ENCODE measurements at regions not wholly inside any gene's neighbourhood (a gene's known extent, or its start where the extent isn't known, plus 50 kb on each side); places are given as distances from the start of the nearest gene placed in this dataset.

- no peak for DNase-seq
Measured at GRCh38 chr5:54671681-54672080, 154.1 kb downstream of the SNX18 start.

- DNase-seq: no peak
Measured at GRCh38 chr5:54671111-54671531, 153.6 kb downstream of the SNX18 start.

GRCh38 chr5:54670281-54670680 is 152.7 kb downstream of the SNX18 start:
- no peak for DNase-seq

GRCh38 chr5:54669845-54670244 is 152.3 kb downstream of the SNX18 start:
- no peak for DNase-seq

- DNase-seq: no peak
Measured at GRCh38 chr5:54669285-54669684, 151.7 kb downstream of the SNX18 start.

GRCh38 chr5:54668096-54668495 is 150.5 kb downstream of the SNX18 start:
- DNase-seq: no peak

GRCh38 chr5:54667136-54667535 is 149.6 kb downstream of the SNX18 start:
- no peak for DNase-seq

GRCh38 chr5:54663866-54664265 is 146.3 kb downstream of the SNX18 start:
- DNase-seq: no peak

GRCh38 chr5:54661111-54661510 is 143.6 kb downstream of the SNX18 start:
- DNase-seq: no peak

GRCh38 chr5:54659700-54660131 is 142.2 kb downstream of the SNX18 start:
- no peak for DNase-seq

- no peak for DNase-seq
Measured at GRCh38 chr5:54658010-54658409, 140.5 kb downstream of the SNX18 start.

- DNase-seq: no peak
Measured at GRCh38 chr5:54656261-54656728, 138.7 kb downstream of the SNX18 start.

GRCh38 chr5:54655761-54656160 is 138.2 kb downstream of the SNX18 start:
- DNase-seq: no peak

- no peak for DNase-seq
Measured at GRCh38 chr5:54655266-54655665, 137.7 kb downstream of the SNX18 start.

- DNase-seq: no peak
Measured at GRCh38 chr5:54653956-54654614, 136.5 kb downstream of the SNX18 start.

GRCh38 chr5:54651482-54652076 is 134.0 kb downstream of the SNX18 start:
- DNase-seq: no peak

- DNase-seq: no peak
Measured at GRCh38 chr5:54649041-54649504, 131.5 kb downstream of the SNX18 start.

- DNase-seq: peak; percentile 41
Measured at GRCh38 chr5:54646356-54647101, 129.0 kb downstream of the SNX18 start.

- no peak for DNase-seq
Measured at GRCh38 chr5:54645882-54646355, 128.4 kb downstream of the SNX18 start.

- DNase-seq: no peak
Measured at GRCh38 chr5:54644226-54644625, 126.7 kb downstream of the SNX18 start.

- DNase-seq: no peak
Measured at GRCh38 chr5:54643685-54644106, 126.1 kb downstream of the SNX18 start.

- DNase-seq: no peak
Measured at GRCh38 chr5:54639621-54640020, 122.1 kb downstream of the SNX18 start.

- no peak for DNase-seq
Measured at GRCh38 chr5:54638106-54638505, 120.5 kb downstream of the SNX18 start.

GRCh38 chr5:54637654-54638053 is 120.1 kb downstream of the SNX18 start:
- no peak for DNase-seq

All from stimulated activated naive CD4-positive, alpha-beta T cell treated with Interleukin-2 at 50 U/mL for 16 hours (primary cell).